DND-41 (cell line): ENCODE measurements at regions not wholly inside any gene's neighbourhood (a gene's known extent, or its start where the extent isn't known, plus 50 kb on each side); places are given as distances from the start of the nearest gene placed in this dataset.

Experiments used
- EZH2 ChIP-seq: IDR thresholded peaks from 3 replicates; pipeline ENCODE4 v1.6.1; 2012; ENCODE audit warnings: borderline replicate concordance, low read depth, mild to moderate bottlenecking, moderate library complexity, low read length, inconsistent platforms; ENCODE audit not compliant: severe bottlenecking
- TF ChIP-seq, protein P1 (sequence below): IDR thresholded peaks from 2 replicates; pipeline ENCODE4 v1.5.1; 2012; ENCODE audit warnings: borderline replicate concordance, low read length, moderate library complexity, mild to moderate bottlenecking; ENCODE audit not compliant: poor library complexity, severe bottlenecking; ENCODE audit errors: extremely low read depth

DNA sequence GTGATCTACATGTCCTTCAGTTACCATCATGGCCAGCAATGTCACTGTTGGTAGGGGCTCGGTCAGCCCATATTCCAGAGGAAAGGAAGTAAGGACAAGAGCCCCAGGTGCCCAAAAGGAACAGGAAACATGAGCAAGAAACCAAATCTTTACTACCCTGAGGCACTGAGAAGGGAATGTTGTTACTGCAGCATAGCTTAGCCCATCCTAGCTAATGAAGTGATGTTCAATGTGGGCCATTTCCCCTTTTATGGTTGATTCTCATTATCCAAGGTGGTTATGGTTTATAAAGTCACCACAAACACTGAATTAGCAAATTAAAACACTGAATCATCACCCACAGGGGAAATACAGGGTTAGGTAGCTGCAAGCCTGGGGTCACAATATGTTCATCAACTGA lies 88.4 kb upstream of the C10orf90 start:
- TF ChIP-seq, protein P1, sequence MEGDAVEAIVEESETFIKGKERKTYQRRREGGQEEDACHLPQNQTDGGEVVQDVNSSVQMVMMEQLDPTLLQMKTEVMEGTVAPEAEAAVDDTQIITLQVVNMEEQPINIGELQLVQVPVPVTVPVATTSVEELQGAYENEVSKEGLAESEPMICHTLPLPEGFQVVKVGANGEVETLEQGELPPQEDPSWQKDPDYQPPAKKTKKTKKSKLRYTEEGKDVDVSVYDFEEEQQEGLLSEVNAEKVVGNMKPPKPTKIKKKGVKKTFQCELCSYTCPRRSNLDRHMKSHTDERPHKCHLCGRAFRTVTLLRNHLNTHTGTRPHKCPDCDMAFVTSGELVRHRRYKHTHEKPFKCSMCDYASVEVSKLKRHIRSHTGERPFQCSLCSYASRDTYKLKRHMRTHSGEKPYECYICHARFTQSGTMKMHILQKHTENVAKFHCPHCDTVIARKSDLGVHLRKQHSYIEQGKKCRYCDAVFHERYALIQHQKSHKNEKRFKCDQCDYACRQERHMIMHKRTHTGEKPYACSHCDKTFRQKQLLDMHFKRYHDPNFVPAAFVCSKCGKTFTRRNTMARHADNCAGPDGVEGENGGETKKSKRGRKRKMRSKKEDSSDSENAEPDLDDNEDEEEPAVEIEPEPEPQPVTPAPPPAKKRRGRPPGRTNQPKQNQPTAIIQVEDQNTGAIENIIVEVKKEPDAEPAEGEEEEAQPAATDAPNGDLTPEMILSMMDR, result no peak
- TF ChIP-seq EZH2, result no peak
